K562 (cell line): ENCODE measurements at regions not wholly inside any gene's neighbourhood (a gene's known extent, or its start where the extent isn't known, plus 50 kb on each side); places are given as distances from the start of the nearest gene placed in this dataset.

ENCODE experiments used
- ATAC-seq: fragments of 200-7000 bp; cut with Tn5 transposase; 3 replicates; pipeline ENCODE4 v1.9.1; 2020; ENCODE audit warnings: moderate library complexity
- BruUV-seq: library from RNA; stranded (reverse); fragments of 400-500 nt; replicated peaks from 2 replicates; lab custom pipeline; 2021; lab: Mats Ljungman, UMichigan
- CTCF ChIA-PET: fragments of 300-600 bp; formaldehyde crosslinking; extraction: SDS; loops from one replicate; lab custom pipeline; 2021; ENCODE audit warnings: low intra/inter-chr PET ratio; lab: Yijun Ruan, JAX
- POLR2A ChIA-PET: fragments of 300-600, 350-650 bp; sonication (Branson Sonifier 250); formaldehyde crosslinking; extraction: SDS; loops from one replicate; lab custom pipeline; 2021; ENCODE audit warnings: antibody characterized with exemption, inconsistent platforms; lab: Yijun Ruan, JAX
- DNase-seq, 4 experiments: peaks; one replicate each; pipeline versions ENCODE4 v3.0.0 to v3.0.0-alpha.2; 2011 to 2018; ENCODE audit warnings: low spot score in 3 of 4, mixed read lengths in 3 of 4; ENCODE audit errors: extremely low read depth in 1 of 4
- FAIRE-seq: peaks from 2 replicates; lab custom pipeline; 2011; peaks lifted over from hg19 to GRCh38; lab: Jason Lieb, UNC
- H2AFZ ChIP-seq: 2 replicates; pipeline ENCODE4 v1.6.0; 2011; ENCODE audit warnings: low read depth, low read length, control low read depth, inconsistent platforms
- H3K27ac ChIP-seq: fragments of 200-600 bp; 3 replicates; pipeline ENCODE4 v1.8.0; 2011; ENCODE audit warnings: low read depth, mild to moderate bottlenecking, control low read depth, inconsistent platforms, low read length, moderate library complexity, mixed read lengths; ENCODE audit errors: extremely low read depth
- H3K27me3 ChIP-seq, 2 experiments: fragments of 300-600 bp in 1 of 2; 2 replicates in 1 of 2; 3 replicates in 1 of 2; pipeline versions ENCODE4 v1.6.0 to v1.8.0; 2011; ENCODE audit warnings: inconsistent platforms in 2 of 2, low read length in 2 of 2, mild to moderate bottlenecking in 1 of 2, mixed read lengths in 1 of 2, moderate library complexity in 1 of 2; ENCODE audit not compliant: control insufficient read depth in 2 of 2, insufficient read depth in 2 of 2
- H3K36me3 ChIP-seq: fragments of 300-600 bp; 3 replicates; pipeline ENCODE4 v1.8.0; 2011; ENCODE audit warnings: mild to moderate bottlenecking, low read length, inconsistent platforms; ENCODE audit not compliant: control insufficient read depth, insufficient read depth
- H3K4me1 ChIP-seq, 2 experiments: fragments of 200-600 bp in 1 of 2; replicated peaks in 1 of 2; 2 replicates in 1 of 2; 3 replicates in 1 of 2; pipeline versions ENCODE4 v1.5.1 to v1.8.0; 2011; ENCODE audit warnings: inconsistent platforms in 2 of 2, low read length in 2 of 2, mild to moderate bottlenecking in 1 of 2, mixed read lengths in 1 of 2, moderate library complexity in 1 of 2; ENCODE audit not compliant: control insufficient read depth in 2 of 2, insufficient read depth in 2 of 2
- H3K4me2 ChIP-seq: 2 replicates; pipeline ENCODE4 v1.6.1; 2011; ENCODE audit warnings: low read length, control low read depth, inconsistent platforms, mixed read lengths; ENCODE audit not compliant: insufficient read depth
- H3K4me3 ChIP-seq: fragments of 200-600 bp; sonication (generic), shearing (Covaris generic); 2 replicates; pipeline ENCODE4 v1.5.1; 2016; ENCODE audit warnings: control low read depth, inconsistent platforms
- H3K79me2 ChIP-seq: fragments of 200-600 bp; 3 replicates; pipeline ENCODE4 v1.8.0; 2011; ENCODE audit warnings: low read length, inconsistent platforms; ENCODE audit not compliant: control insufficient read depth, insufficient read depth
- H3K9ac ChIP-seq, 2 experiments: 2 replicates each; pipeline versions ENCODE4 v1.6.0 to v1.6.1; 2011; ENCODE audit warnings: low read depth in 2 of 2, low read length in 2 of 2, control low read depth in 1 of 2, inconsistent platforms in 1 of 2, mild to moderate bottlenecking in 1 of 2, mixed read lengths in 1 of 2; ENCODE audit not compliant: insufficient read depth in 1 of 2
- H3K9me1 ChIP-seq: one replicate; pipeline ENCODE4 v1.6.0; 2011; ENCODE audit warnings: inconsistent platforms, mild to moderate bottlenecking, low read length, moderate library complexity; ENCODE audit not compliant: control insufficient read depth, insufficient read depth
- H3K9me3 ChIP-seq: replicated peaks from 2 replicates; pipeline ENCODE4 v1.5.1; 2011; ENCODE audit warnings: low read depth, low read length, inconsistent platforms; ENCODE audit not compliant: control insufficient read depth, insufficient read depth
- H4K20me1 ChIP-seq: replicated peaks from 2 replicates; pipeline ENCODE4 v1.6.1; 2011; ENCODE audit warnings: low read length, inconsistent platforms, mixed read lengths; ENCODE audit not compliant: control insufficient read depth, insufficient read depth
- NFIX ChIP-seq: fragments of 250-450 bp; sonication (Bioruptor Pico); IDR thresholded peaks from 2 replicates; pipeline ENCODE4 v1.4.0; 2020; ENCODE audit warnings: low read depth, mild to moderate bottlenecking, moderate library complexity
- TCFL5 ChIP-seq: fragments of 250-450 bp; sonication (Bioruptor Pico); conservative IDR thresholded peaks from 2 replicates; pipeline ENCODE4 v1.6.1; 2021; ENCODE audit warnings: mild to moderate bottlenecking, moderate library complexity, matching md5 sums
- ZNF316 ChIP-seq: fragments of 450-650 bp; IDR thresholded peaks from 2 replicates; pipeline ENCODE4 v1.6.1; 2016
- WGBS: fragments of 100-300 bp; shearing (Covaris generic); methylation state at CpG from one replicate; pipeline ENCODE4 v1.1.6; 2016; ENCODE audit warnings: low coverage, mixed read lengths; ENCODE audit not compliant: insufficient coverage; ENCODE audit errors: missing lambda C conversion rate; 5-methylcytosine and 5-hydroxymethylcytosine counted together
- in situ Hi-C: fragments of 300-500 bp; cut with MboI; formaldehyde crosslinking; loops from 4 replicates; pipeline ENCODE4 v1.15.0; 2018; ENCODE audit warnings: inconsistent platforms, mixed read lengths
- intact Hi-C: fragments of 100-400 bp; cut with micrococcal nuclease; formaldehyde crosslinking; loops from 2 replicates; pipeline ENCODE4 v1.14.2; 2022

DNA sequence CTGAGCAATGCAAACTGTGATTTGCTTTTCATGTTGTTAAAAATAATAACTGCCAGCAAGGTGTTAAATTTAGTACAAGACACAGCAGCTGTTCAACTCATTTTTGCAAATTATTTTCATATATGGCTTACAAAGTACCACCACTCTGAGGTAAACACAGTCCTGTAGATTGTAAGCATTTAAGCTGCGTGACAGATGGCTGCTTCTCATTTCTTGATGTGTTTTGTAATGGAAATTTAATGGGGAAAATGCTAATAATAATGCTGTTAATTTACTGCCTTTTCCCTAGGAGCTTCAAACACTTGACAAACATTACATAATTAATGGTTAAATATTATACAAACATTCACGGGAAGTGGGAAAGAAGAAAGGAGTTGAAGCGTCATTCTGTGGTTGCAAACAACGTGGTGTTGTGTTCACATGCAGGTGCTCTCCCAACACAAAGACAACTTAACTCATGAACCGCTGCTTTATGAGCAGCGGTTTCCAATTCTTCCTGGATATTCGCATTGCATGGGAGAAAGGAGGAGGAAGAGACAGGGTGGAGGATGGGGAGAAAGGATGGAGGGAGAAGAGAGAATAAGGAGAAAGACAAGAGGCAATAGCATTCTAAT lies 236.8 kb upstream of the VCX start:
- Histone ChIP-seq H3K9me3 (no peaks in the 10 kb centered on the region), H3K9ac (no peak overlapping the region), H4K20me1 (no peaks in the 10 kb centered on the region), H3K4me3 (no peak overlapping the region), H3K4me2 (no peak overlapping the region), H3K27me3 (no peaks in the 10 kb centered on the region), H3K79me2 (no peaks in the 10 kb centered on the region), H2AFZ (no peak overlapping the region), H3K27ac (no peak overlapping the region), H3K36me3 (no peaks in the 10 kb centered on the region), H3K9me1 (no peaks in the 10 kb centered on the region), H3K4me1 (no peaks in the 10 kb centered on the region)
- BruUV-seq, result no TSS peak
- FAIRE-seq (no peak), DNase-seq (no peak), ATAC-seq (no peak)
- no peak for TF ChIP-seq NFIX (CRISPR knock-in tag)
- TF ChIP-seq TCFL5, result no peak
- ChIA-PET CTCF (no interaction called here), POLR2A (no interaction called here)
- intact Hi-C loops (no loop called here), in situ Hi-C loops (no loop called here)
- 2% methylated on average over 7 of the region's 7 CpGs for WGBS

DNA sequence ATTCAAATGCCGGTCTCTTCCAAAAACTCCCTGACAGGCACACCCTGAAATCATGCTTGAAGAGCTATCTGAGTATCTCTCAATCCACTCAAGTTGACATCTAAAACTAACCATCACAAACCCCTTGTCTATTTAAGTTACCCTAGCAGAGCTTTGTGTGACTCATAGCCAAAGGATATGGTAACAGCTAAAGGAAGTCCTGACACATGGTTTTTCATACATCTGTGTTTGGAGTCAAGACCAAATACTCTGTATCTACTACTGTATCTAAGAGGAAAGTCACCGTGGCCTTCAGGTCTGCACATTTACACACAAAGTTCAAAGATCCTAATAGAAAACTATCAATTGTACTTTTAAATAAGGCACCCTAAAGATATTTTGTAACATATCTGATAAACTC lies 239.6 kb upstream of the VCX start:
- H3K27me3 ChIP-seq, result no peaks in the 10 kb centered on the region
- DNase-seq (no peak), ATAC-seq (no peak), FAIRE-seq (no peak)
- no peaks in the 10 kb centered on the region for H3K79me2 ChIP-seq
- H3K36me3 ChIP-seq, result no peaks in the 10 kb centered on the region
- H3K27ac ChIP-seq, result no peak overlapping the region
- in situ Hi-C loops (no loop called here), intact Hi-C loops (no loop called here)
- BruUV-seq, result no TSS peak
- no peak overlapping the region for H3K4me3 ChIP-seq
- H3K9me1 ChIP-seq, result no peaks in the 10 kb centered on the region
- no peak overlapping the region for H3K4me2 ChIP-seq
- no peaks in the 10 kb centered on the region for H4K20me1 ChIP-seq
- no peak for TF ChIP-seq ZNF316
- no peak overlapping the region for H2AFZ ChIP-seq
- no peaks in the 10 kb centered on the region for H3K9me3 ChIP-seq
- H3K4me1 ChIP-seq, result no peaks in the 10 kb centered on the region
- WGBS, result 6% methylated on average over 2 of the region's 2 CpGs
- POLR2A ChIA-PET, result no interaction called here
- no peak overlapping the region for H3K9ac ChIP-seq
- CTCF ChIA-PET, result no interaction called here
